AG04450 (cell line): ENCODE measurements at regions not wholly inside any gene's neighbourhood (a gene's known extent, or its start where the extent isn't known, plus 50 kb on each side); places are given as distances from the start of the nearest gene placed in this dataset.

Experiments
- CTCF ChIA-PET: fragments of 300-600, 350-600 bp; formaldehyde crosslinking; extraction: SDS; loops from one replicate; lab custom pipeline; 2022; ENCODE audit warnings: antibody characterized with exemption, inconsistent platforms; lab: Charles Lee
- POLR2A ChIA-PET: fragments of 350-600 bp; formaldehyde crosslinking; extraction: SDS; loops from one replicate; lab custom pipeline; 2021; ENCODE audit warnings: antibody characterized with exemption, inconsistent platforms; lab: Yijun Ruan, JAX
- DNase-seq: peaks from one replicate; pipeline ENCODE4 v3.0.0-alpha.2; 2011; ENCODE audit warnings: low read depth, low spot score
- H3K27ac ChIP-seq: one replicate; pipeline ENCODE4 v1.5.1; 2012; ENCODE audit warnings: low read depth, low read length, control low read depth
- H3K27me3 ChIP-seq: one replicate; pipeline ENCODE4 v1.6.0; 2012; ENCODE audit warnings: low read length; ENCODE audit not compliant: control insufficient read depth, insufficient read depth
- H3K4me3 ChIP-seq: 2 replicates; pipeline ENCODE4 v1.5.1; 2011; ENCODE audit warnings: mild to moderate bottlenecking, low read depth, low read length, control low read depth
- H3K9me3 ChIP-seq: 2 replicates; pipeline ENCODE4 v1.5.1; 2012; ENCODE audit warnings: low read length; ENCODE audit not compliant: control insufficient read depth, insufficient read depth
- TF ChIP-seq, protein P1 (sequence below): IDR thresholded peaks from 2 replicates; pipeline ENCODE4 v1.5.1; 2011; ENCODE audit warnings: low read depth, low read length, control low read depth, inconsistent platforms

DNA sequence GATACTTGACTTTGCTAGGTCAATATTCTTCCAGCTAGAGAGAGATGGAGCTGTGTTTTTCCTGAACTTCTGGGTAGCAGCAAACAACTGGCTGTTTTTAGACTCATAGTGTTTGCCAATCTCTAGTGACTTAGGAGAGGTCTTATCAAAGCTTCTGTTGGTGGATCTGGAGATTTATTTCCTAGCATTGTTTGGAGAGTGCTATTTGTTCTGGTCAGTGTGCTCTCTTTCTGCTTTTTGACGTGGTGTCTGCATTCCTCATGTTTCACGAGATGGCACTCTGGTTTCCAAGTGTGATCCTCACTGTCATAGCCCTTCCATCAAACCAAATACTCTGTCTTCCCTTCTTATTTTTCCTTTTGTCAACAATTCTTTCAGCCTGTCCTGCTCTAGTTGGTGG, 88.6 kb upstream of the DAZL start:
- Histone ChIP-seq H3K27me3 (no peaks in the 10 kb centered on the region), H3K9me3 (no peaks in the 10 kb centered on the region), H3K27ac (no peak overlapping the region), H3K4me3 (no peak overlapping the region)
- ChIA-PET CTCF (no interaction called here), POLR2A (no interaction called here)
- TF ChIP-seq, protein P1, sequence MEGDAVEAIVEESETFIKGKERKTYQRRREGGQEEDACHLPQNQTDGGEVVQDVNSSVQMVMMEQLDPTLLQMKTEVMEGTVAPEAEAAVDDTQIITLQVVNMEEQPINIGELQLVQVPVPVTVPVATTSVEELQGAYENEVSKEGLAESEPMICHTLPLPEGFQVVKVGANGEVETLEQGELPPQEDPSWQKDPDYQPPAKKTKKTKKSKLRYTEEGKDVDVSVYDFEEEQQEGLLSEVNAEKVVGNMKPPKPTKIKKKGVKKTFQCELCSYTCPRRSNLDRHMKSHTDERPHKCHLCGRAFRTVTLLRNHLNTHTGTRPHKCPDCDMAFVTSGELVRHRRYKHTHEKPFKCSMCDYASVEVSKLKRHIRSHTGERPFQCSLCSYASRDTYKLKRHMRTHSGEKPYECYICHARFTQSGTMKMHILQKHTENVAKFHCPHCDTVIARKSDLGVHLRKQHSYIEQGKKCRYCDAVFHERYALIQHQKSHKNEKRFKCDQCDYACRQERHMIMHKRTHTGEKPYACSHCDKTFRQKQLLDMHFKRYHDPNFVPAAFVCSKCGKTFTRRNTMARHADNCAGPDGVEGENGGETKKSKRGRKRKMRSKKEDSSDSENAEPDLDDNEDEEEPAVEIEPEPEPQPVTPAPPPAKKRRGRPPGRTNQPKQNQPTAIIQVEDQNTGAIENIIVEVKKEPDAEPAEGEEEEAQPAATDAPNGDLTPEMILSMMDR = no peak
- no peak for DNase-seq

DNA sequence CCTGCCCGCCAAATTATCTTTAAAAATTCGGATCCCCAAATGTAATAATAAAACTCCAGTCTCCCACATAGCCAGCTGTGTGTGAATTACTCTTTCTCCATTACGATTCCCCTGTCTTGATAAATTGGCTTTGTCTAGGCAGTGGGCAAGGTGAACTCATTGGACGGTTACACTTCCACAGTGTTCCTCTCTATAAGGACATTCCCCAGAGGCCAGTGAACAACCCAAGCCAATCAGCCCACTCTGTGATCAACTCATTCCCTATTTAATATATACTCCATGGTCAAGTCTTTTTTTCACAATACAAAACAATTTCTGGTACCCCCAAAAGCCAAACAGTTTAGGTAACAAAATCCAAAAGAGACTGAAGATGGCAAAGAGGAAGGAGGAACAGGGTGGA, 90.5 kb upstream of the DAZL start:
- Histone ChIP-seq H3K27me3 (no peaks in the 10 kb centered on the region), H3K9me3 (no peaks in the 10 kb centered on the region), H3K4me3 (no peak overlapping the region), H3K27ac (no peak overlapping the region)
- ChIA-PET POLR2A (no interaction called here), CTCF (no interaction called here)
- TF ChIP-seq, protein P1 = no peak
- DNase-seq = no peak

DNA sequence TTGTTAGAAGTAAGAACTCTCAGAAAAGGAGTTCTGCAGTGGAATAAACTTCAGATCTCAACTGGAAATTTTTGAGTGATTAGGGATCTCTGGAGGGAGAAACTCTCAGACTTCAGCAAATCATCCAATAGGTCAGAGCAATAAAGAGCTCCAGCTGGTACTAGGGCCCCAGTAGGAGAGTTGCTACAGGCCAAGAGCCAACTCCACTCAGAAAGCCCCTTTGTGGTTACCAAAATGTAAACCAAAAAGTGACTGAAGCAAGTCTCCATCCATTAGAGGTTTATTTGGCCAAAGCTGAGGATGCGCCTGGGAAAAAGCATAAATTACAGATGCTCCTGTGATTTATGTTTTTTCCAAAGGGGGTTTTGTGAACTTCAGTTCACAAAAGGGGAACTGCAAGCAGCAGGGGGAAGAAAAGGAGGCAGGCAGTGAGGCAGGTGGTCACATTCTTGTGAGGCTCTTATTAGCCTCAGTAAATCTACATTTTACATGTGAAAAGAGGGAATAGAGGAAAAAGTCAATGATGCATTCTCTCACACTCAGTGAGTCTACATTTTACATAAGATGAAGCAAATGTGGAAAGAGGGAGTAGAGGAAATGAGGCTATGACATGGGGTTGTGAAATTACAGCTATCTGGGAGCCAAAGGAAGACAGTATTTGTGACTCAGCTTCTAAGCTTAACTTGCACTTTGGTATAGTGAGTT, 92.4 kb upstream of the DAZL start:
- CTCF ChIA-PET = no interaction called here
- no peak for DNase-seq
- TF ChIP-seq, protein P1 = no peak

DNA sequence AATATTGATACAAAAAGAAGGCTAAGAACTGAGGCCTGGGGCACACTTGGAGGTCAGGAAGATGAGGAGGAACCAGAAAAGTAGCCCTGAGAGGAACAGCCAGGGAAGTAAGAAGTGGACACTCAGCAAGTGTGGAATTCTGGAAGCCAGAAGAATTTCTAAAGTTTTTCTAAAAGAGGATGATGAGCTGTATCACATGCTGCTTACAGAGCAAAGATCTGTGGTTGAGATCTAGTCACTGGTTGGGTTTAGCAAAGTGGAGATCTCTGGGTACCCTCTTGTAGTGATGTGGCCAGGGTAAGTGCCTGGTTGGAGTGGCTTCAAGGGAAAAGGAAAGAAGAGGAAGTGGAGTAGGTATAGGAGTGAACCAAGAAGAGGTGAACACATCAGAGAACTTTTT, 95.4 kb upstream of the DAZL start:
- Histone ChIP-seq H3K27ac (no peak overlapping the region), H3K4me3 (no peak overlapping the region), H3K9me3 (no peaks in the 10 kb centered on the region), H3K27me3 (peaks cover 4% of the 10 kb centered on the region)
- TF ChIP-seq, protein P1 = no peak
- no peak for DNase-seq
- CTCF ChIA-PET = no interaction called here
- POLR2A ChIA-PET = no interaction called here

More for the DNA sequence above, 92.4 kb upstream of the DAZL start:
- H3K27ac ChIP-seq = no peak overlapping the region
- peaks cover 4% of the 10 kb centered on the region for H3K27me3 ChIP-seq
- POLR2A ChIA-PET = no interaction called here
- H3K9me3 ChIP-seq = no peaks in the 10 kb centered on the region
- no peak overlapping the region for H3K4me3 ChIP-seq

DNA sequence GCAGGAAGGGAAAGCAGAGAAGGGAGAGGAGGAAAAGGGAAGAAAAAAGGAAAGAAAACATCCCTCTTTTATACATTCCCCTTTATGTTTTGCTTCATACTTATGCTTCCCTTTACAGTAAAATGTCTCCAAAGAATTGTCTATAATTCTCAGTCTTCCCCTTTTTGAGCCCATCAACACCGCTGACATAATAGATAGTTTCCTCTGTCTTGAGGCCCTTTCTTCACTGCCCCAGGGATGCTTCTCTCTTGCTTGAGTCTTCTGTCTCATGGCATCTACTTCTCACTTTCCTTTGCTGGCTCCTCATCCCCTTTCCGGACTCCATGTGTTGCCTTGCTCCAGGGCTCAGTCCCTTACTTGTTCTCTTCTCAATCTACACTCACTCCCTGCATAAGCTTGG, 99.7 kb upstream of the DAZL start:
- POLR2A ChIA-PET = no interaction called here
- CTCF ChIA-PET = no interaction called here

More for the DNA sequence above, 99.7 kb upstream of the DAZL start:
- TF ChIP-seq, protein P1 = no peak
- Histone ChIP-seq H3K27me3 (peaks cover 4% of the 10 kb centered on the region), H3K9me3 (no peaks in the 10 kb centered on the region), H3K4me3 (no peak overlapping the region), H3K27ac (no peak overlapping the region)
- DNase-seq = no peak
